GM21526 (cell line): ENCODE measurements at regions not wholly inside any gene's neighbourhood (a gene's known extent, or its start where the extent isn't known, plus 50 kb on each side); places are given as distances from the start of the nearest gene placed in this dataset.
"Not testable (repeated sequence)": the region's sequence is repeated elsewhere in the genome, so short reads cannot be mapped to it uniquely, and the experiment has no call there.

Experiments
- ATAC-seq: cut with Tn5 transposase; IDR thresholded peaks from one replicate; pipeline ENCODE4 v1.9.1; 2021; ENCODE audit warnings: moderate library complexity; ENCODE audit not compliant: unreplicated experiment, low FRiP score

DNA sequence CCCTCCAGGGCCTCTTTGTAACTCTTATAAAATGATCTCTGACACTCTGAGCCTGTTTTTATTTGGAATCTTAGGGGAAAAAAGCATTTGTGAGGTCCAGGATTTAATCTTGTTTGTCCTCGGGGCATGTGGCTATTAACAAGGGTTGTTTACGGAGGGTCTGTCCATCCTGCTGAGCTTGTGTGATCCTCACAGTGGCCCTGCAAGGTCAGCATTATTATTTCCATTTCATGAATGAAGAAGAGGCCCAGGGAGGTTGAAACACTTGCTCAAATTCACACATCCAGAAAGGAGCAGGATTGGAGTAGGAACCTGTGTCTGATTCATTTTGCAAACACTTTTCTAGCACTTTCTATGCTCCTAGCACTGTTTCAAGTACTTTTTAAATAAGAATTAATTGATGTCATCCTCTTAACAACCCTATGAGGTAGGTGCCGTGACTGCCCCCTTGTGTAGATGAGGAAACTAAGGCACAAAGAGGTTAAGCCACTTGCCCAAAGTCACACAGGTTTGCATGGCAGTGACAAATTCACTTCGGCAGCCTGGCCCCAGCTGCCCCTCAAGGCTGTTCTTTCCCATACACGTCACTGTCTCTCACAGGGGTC, 178.9 kb downstream of the MIS18A start:
- no peak for ATAC-seq

- no peak for ATAC-seq
Observed at GRCh38 chr21:32096411-32096810, 182.4 kb downstream of the MIS18A start.

- no peak for ATAC-seq
Observed at GRCh38 chr21:32094804-32095203, 184.0 kb downstream of the MIS18A start.

- ATAC-seq, result no peak
Observed at GRCh38 chr21:32093646-32094462, 185.0 kb downstream of the MIS18A start.

DNA sequence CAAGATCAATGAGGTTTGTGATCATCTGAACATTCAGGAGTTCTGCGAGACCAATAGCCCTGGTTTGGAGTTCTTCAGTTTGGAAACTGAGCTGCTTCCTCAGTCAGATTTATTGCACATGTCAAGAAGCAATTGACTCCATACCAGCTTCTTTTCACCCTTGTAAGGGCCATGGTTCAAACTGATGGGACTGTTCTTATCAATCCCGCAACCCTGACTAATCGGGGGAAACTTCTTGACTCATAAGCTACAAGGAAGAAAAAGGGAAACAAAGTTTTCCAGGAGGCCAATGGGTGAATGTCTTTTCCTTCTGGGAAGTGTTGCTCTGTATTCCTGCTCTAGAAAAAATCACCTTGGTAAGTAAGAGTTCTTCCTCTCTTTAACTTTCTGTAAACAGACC, 187.9 kb downstream of the MIS18A start:
- ATAC-seq, result no peak

- ATAC-seq, result no peak
Observed at GRCh38 chr21:32089766-32090165, 189.1 kb downstream of the MIS18A start.

DNA sequence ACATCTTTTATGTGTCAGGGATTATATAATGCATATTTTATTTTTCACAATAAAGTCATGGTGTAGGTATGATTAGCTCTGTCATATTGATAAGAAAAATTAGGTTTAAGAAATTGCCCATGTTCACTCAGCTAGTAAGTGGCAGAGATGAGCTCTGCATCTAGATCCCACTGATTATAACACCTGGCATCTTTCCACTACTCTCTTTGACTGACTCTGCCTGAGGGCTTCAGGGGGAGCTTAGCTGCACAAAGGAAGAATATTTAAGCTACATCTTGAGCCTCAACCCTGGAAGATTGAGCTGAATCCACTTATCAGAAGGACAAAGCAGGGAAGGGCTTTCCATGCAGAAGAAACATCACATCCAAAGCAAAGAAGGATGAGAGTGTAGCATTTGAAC, 190.4 kb downstream of the MIS18A start:
- no peak for ATAC-seq

GRCh38 chr21:32087447-32087846, 191.4 kb downstream of the MIS18A start:
- ATAC-seq, result no peak

- no peak for ATAC-seq
Observed at GRCh38 chr21:32083197-32083596, 195.7 kb downstream of the MIS18A start.

DNA sequence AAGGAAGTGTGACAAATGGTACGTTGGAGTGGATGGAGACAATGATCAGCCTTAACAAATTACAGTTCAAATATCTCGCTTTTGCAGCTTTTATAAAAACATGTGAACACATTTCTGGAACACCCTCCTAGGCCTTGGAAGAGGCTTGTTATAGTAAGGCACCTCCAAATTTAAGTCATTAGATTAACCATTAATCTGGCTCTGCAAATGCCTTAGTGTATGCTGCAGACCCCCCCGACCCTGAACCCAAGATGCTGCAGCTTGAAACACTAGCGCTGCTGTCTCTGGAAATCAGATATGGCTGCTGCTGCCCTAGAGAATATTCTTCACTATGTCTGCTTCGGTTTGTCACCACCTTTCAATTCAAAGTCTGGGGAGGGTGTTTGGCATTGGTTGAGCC, 196.4 kb downstream of the MIS18A start:
- ATAC-seq, result no peak

- no peak for ATAC-seq
Observed at GRCh38 chr21:32073593-32073992, 200.8 kb downstream of the HUNK start.

- ATAC-seq, result no peak
Observed at GRCh38 chr21:32073190-32073589, 200.4 kb downstream of the HUNK start.

DNA sequence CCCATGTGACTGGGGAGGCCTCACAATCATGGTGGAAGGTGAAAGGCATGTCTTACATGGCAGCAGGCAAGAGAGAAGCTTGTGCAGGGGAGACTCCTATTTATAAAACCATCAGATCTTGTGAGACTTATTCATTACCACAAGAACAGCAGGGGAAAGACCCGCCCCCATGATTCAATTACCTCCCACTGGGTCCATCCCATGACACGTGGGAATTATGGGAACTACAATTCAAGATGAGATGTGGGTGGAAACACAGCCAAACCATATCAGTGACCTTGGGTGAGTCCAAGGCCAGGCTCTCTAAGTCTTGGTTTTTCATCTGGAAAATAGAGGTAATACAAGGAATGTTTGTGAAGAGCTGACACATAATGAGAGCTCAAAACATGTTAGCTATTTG, 198.8 kb downstream of the HUNK start:
- not testable (repeated sequence) for ATAC-seq

DNA sequence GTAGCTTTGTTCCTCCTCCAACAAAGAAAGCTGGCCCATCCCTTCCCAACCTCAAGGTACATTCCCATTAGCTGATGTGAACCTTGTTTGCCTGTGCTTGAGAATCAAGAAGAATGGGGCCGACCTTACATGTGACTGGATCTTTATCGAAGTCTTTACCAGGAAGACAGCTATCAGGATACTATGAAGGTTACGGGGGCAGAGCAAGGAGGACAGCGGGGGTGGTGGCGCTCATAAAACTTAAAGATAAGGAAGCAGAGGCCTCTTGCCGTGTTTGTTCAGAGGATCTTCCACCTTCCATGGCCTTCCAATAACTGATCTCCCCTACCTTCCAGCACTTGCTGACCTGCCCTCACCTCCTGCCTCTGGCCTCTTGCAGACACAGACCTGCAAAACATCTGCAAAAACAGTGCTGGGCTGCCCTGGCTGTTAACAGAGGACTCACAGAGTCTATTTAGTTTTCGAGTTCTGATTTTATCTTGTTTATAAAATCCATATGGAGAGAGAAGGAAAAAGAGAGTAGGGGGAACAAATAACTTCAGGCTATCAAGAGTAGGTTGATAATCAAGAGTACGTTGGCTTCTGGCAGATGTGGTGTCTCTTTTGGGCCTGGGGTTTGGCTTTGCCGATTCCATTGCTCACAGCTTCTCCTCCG, 198.0 kb downstream of the HUNK start:
- ATAC-seq, result no peak

GRCh38 chr21:32070126-32070525, 197.3 kb downstream of the HUNK start:
- ATAC-seq, result no peak

GRCh38 chr21:32065654-32066053, 192.8 kb downstream of the HUNK start:
- ATAC-seq, result no peak

DNA sequence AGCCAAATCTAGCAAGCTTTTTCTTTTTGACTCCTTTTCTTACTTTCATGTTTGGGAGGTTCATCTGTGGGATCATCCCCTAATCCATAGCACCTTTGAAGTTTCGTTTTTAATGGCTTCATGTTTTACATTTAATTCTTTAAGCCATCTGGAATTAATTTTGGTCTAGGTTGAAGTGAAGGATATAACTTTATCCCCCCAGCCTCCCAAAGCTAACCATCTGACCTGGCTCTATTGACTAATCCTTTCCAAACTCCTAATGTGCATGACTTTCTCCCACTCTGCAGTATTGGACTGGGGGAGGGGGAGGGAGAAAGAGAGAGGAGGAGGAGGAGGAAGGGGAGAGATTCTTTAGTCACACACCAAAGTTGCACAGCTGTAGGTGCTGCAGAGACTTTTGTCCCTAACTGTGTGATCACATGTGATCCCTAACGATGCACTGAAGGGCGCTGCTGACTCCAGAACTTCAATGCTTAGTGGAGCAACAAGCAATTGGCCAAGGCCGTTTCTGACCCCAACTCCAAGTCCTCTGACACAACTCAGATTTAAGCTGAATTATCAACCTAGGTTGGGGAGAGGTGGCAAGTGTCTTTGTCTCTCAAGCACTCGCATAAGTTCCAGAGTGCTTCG, 191.6 kb downstream of the HUNK start:
- no peak for ATAC-seq

GRCh38 chr21:32062591-32063227, 189.9 kb downstream of the HUNK start:
- ATAC-seq, result no peak

DNA sequence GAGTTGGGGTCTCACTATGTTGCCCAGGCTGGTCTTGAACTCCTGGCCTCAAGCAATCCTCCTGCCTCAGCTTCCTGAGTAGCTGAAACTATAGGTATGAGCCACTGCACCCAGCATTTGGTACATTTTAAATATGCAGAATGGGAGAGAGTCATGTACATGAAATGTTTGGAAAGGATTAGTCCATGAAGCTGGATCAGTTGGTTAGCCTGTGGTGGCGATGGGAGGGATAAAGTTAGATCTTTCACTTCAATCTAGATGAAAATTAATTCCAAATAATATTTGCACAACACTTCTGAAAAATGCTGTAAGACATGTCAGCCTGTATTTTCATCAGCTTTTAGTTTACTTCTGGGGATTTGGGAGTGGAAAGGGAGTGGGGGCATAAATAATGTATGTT, 188.9 kb downstream of the HUNK start:
- no peak for ATAC-seq

GRCh38 chr21:32056791-32057190, 184.0 kb downstream of the HUNK start:
- ATAC-seq, result no peak

GRCh38 chr21:32055305-32055704, 182.5 kb downstream of the HUNK start:
- no peak for ATAC-seq
